IgD-negative memory B cell (primary cell): ENCODE measurements at regions not wholly inside any gene's neighbourhood (a gene's known extent, or its start where the extent isn't known, plus 50 kb on each side); places are given as distances from the start of the nearest gene placed in this dataset.
"Not testable (repeated sequence)": the region's sequence is repeated elsewhere in the genome, so short reads cannot be mapped to it uniquely, and the experiment has no call there.

Experiments
- H3K27ac Mint-ChIP-seq, 3 donors: one replicate each; pipeline ENCODE4 v1.8.0; 2020 to 2022; ENCODE audit warnings: mild to moderate bottlenecking in 3 of 3, mixed read lengths in 3 of 3, moderate library complexity in 1 of 3
- H3K27me3 Mint-ChIP-seq: one replicate; pipeline ENCODE4 v1.8.0; 2021; ENCODE audit warnings: mixed read lengths
- H3K36me3 Mint-ChIP-seq: one replicate; pipeline ENCODE4 v1.8.0; 2020; ENCODE audit warnings: mild to moderate bottlenecking, mixed read lengths
- H3K4me1 Mint-ChIP-seq, 3 donors: one replicate each; pipeline ENCODE4 v1.8.0; 2020 to 2022; ENCODE audit warnings: mixed read lengths in 3 of 3, mild to moderate bottlenecking in 1 of 3
- H3K4me3 Mint-ChIP-seq, 4 donors: one replicate each; pipeline ENCODE4 v1.8.0; 2020 to 2022; ENCODE audit warnings: mild to moderate bottlenecking in 4 of 4, mixed read lengths in 4 of 4, moderate library complexity in 3 of 4
- H3K9me3 Mint-ChIP-seq, 3 donors: one replicate each; pipeline ENCODE4 v1.8.0; 2020 to 2021; ENCODE audit warnings: mixed read lengths in 3 of 3, mild to moderate bottlenecking in 1 of 3

- no peak overlapping the region for H3K4me3 Mint-ChIP-seq
- H3K27ac Mint-ChIP-seq: no peak overlapping the region
- peaks cover 0 to 2% (median 2%) of the 10 kb centered on the region in 3 donors for H3K9me3 Mint-ChIP-seq
- no peaks in the 10 kb centered on the region for H3K27me3 Mint-ChIP-seq
- H3K4me1 Mint-ChIP-seq: peaks cover 0 to under 1% (median 0%) of the 10 kb centered on the region in 3 donors
- no peaks in the 10 kb centered on the region for H3K36me3 Mint-ChIP-seq
Measured at GRCh38 chr3:110362751-110363150, 708.9 kb upstream of the NECTIN3 start.

GRCh38 chr3:110367289-110367688 is 704.3 kb upstream of the NECTIN3 start:
- not testable (repeated sequence) for H3K36me3 Mint-ChIP-seq, H3K4me3 Mint-ChIP-seq, H3K4me1 Mint-ChIP-seq, H3K27ac Mint-ChIP-seq, H3K27me3 Mint-ChIP-seq, H3K9me3 Mint-ChIP-seq

DNA sequence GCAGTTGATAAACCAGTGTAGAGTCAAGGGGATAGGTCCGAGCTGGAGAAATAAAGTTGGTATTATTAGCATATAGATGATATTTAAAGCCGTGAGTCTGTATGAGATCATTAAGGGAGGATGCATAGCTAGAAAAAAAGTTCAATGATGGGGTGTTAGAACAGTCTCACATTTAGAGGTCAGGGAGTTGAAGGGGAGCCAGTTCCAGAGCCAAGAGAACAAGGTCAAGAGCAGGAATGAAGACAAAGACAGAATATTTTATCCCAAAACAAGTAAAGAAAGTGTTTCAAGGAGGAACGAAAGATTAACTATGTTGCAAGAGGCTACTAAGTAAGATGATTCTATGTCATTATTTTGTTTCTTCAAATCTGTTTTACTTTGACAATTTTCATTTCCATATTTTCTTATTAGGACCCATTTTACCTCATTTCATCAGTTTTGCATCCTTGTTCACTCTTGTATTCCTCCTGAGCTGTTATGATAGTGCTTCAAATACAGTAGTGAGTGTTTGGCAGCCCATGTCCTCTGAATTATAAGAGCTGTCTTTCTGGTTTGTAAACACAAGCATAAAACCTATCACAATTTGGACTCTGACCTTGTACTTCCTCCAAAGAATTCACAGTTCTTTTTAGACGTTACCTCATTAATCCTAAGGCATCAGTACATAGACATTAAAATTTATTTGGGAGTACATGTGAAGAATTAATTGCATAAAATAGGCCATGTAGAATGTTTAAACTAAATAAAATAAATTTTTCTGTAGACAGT is 695.7 kb upstream of the NECTIN3 start:
- Mint-ChIP-seq H3K27ac (no peak overlapping the region), H3K4me1 (no peaks in the 10 kb centered on the region), H3K9me3 (peaks cover 0 to 4% (median 0%) of the 10 kb centered on the region in 3 donors), H3K4me3 (no peak overlapping the region), H3K27me3 (no peaks in the 10 kb centered on the region), H3K36me3 (no peaks in the 10 kb centered on the region)

DNA sequence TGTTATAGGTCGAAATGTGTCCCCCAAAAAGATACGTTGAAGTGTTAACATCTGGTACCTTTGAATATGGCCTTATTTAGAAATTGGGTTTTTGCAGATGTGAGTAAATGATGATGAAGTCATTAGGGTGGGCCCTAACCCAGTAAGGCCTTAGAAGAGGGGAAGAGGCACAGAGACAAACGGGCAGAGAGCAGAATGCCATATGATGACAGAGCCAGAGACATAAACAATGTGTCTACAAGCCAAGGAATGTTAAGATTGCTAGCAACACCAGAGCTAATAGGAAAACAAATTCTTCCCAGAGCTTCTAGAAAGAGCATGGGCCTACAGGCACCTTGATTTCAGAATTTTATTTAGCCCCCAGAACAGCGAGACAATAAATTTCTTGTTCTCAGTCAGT is 693.1 kb upstream of the NECTIN3 start:
- no peaks in the 10 kb centered on the region for H3K36me3 Mint-ChIP-seq
- peaks cover 0 to 1% (median 0%) of the 10 kb centered on the region in 3 donors for H3K9me3 Mint-ChIP-seq
- no peak overlapping the region for H3K4me3 Mint-ChIP-seq
- H3K27me3 Mint-ChIP-seq: no peaks in the 10 kb centered on the region
- no peak overlapping the region for H3K27ac Mint-ChIP-seq
- no peaks in the 10 kb centered on the region for H3K4me1 Mint-ChIP-seq

DNA sequence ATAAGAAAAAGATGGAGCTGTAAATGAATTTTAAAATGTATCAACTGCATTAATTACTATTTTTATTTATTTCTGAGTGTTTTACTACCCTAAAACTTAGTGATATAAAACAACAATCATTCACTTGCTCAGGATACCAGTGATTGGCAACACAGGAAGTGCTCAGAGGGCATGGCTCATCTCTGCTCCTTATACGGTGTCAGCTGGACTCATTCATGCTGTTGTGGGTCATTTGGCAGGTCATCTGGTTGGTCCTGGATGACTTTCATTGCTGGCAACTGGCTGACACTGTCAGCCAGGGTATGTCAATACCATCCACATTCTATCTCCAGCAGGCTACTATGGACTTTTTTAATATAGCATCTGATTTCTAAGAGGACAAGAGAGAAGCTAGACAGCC is 689.6 kb upstream of the NECTIN3 start:
- no peaks in the 10 kb centered on the region for H3K4me1 Mint-ChIP-seq
- H3K9me3 Mint-ChIP-seq: peaks cover 0 to 2% (median 1%) of the 10 kb centered on the region in 3 donors
- no peak overlapping the region for H3K27ac Mint-ChIP-seq
- H3K36me3 Mint-ChIP-seq: no peaks in the 10 kb centered on the region
- H3K4me3 Mint-ChIP-seq: no peak overlapping the region
- H3K27me3 Mint-ChIP-seq: no peaks in the 10 kb centered on the region

GRCh38 chr3:110383356-110383755 is 688.3 kb upstream of the NECTIN3 start:
- Mint-ChIP-seq H3K4me3 (no peak overlapping the region), H3K27ac (no peak overlapping the region), H3K9me3 (peaks cover 0 to 2% (median 1%) of the 10 kb centered on the region in 3 donors), H3K27me3 (no peaks in the 10 kb centered on the region), H3K4me1 (no peaks in the 10 kb centered on the region), H3K36me3 (no peaks in the 10 kb centered on the region)

DNA sequence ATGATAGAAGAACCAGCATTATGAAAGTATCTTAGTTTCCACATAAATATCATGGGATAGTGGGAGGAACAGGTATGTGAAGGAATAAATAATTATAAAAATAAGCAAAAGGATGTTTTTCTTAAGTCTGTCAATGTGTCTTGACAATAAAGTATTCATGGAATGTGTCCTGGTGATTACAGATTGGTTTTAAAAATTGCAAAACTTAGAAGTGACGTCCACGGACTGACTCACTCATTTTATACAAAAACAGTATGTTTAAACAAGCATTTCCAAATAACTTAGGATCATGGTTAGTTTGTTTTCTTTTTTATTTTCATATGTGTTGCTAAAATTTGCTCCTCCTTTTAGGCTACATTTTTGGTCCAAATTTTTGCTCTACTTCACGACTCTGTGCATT is 687.0 kb upstream of the NECTIN3 start:
- H3K4me1 Mint-ChIP-seq: no peaks in the 10 kb centered on the region
- H3K27ac Mint-ChIP-seq: no peak overlapping the region

DNA sequence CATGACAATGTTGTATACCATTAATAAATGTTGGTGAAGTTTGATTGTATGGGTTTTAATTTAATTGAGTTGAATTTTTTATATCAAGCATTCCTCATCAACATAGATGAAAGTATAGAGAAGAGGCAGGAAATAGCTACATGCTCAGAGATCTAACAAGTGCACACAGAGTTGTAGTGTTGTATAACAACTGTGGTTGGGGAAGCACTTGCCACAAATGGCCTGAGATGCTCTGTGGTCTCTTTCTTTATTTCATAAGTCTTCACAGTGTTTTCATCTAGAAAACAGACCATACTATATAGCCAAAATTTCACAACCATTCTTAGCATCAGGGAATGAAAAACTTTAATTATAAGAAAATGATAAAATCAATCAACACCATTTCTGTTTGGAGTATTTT is 682.6 kb upstream of the NECTIN3 start:
- no peak overlapping the region for H3K4me3 Mint-ChIP-seq
- H3K9me3 Mint-ChIP-seq: peaks cover 0 to 2% (median 0%) of the 10 kb centered on the region in 3 donors
- no peak overlapping the region for H3K27ac Mint-ChIP-seq
- H3K36me3 Mint-ChIP-seq: no peaks in the 10 kb centered on the region
- no peaks in the 10 kb centered on the region for H3K27me3 Mint-ChIP-seq
- no peaks in the 10 kb centered on the region for H3K4me1 Mint-ChIP-seq

More for the DNA sequence above, 687.0 kb upstream of the NECTIN3 start:
- no peaks in the 10 kb centered on the region for H3K27me3 Mint-ChIP-seq
- peaks cover 0 to 2% (median 0%) of the 10 kb centered on the region in 3 donors for H3K9me3 Mint-ChIP-seq
- H3K36me3 Mint-ChIP-seq: no peaks in the 10 kb centered on the region
- H3K4me3 Mint-ChIP-seq: no peak overlapping the region

- Mint-ChIP-seq H3K9me3 (peaks cover 0 to 2% (median 0%) of the 10 kb centered on the region in 3 donors), H3K27ac (no peak overlapping the region), H3K36me3 (no peaks in the 10 kb centered on the region), H3K27me3 (no peaks in the 10 kb centered on the region), H3K4me3 (no peak overlapping the region), H3K4me1 (no peaks in the 10 kb centered on the region)
Measured at GRCh38 chr3:110390372-110390771, 681.2 kb upstream of the NECTIN3 start.

GRCh38 chr3:110391042-110391441 is 680.6 kb upstream of the NECTIN3 start:
- H3K9me3 Mint-ChIP-seq: peaks cover 0 to 2% (median 0%) of the 10 kb centered on the region in 3 donors
- no peak overlapping the region for H3K4me3 Mint-ChIP-seq
- no peaks in the 10 kb centered on the region for H3K4me1 Mint-ChIP-seq
- no peaks in the 10 kb centered on the region for H3K27me3 Mint-ChIP-seq
- no peak overlapping the region for H3K27ac Mint-ChIP-seq
- H3K36me3 Mint-ChIP-seq: no peaks in the 10 kb centered on the region

DNA sequence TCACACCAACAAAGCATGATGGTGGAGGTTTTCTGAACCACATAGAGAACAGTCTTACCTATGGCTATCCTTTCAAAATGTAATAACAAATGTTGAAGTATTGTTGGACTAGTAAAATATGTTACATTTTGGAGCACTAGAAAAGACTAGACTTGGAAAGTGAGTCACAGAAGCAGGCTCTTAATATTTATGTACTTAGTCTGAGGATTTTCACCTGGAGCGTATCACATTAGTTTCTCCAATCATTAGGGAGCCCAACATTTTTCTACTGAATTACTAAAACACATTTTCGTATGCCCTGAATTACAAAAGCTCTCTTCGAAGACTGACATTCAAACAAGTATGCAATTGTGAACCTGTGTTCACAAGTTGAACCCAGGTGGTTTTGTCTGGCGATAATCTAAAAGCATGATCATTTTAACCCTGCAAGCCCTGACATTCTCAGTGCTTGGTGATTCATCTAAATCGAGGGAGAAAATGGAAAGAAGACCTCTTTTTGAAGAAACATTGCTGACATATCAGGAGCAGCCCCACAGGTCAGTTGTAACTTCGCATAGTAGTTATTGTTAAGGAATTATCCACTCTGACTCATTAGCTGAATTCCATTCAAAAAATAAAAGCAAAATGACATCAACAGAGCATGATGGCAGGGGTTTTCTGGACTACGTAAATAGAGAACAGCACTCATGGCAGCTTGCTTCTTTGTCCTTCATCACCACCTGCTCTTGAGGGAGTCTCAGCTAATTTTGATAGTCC is 679.8 kb upstream of the NECTIN3 start:
- Mint-ChIP-seq H3K36me3 (no peaks in the 10 kb centered on the region), H3K4me1 (no peaks in the 10 kb centered on the region), H3K4me3 (no peak overlapping the region), H3K9me3 (no peaks in the 10 kb centered on the region), H3K27me3 (no peaks in the 10 kb centered on the region), H3K27ac (no peak overlapping the region)

GRCh38 chr3:110393941-110394340 is 677.7 kb upstream of the NECTIN3 start:
- H3K4me3 Mint-ChIP-seq: no peak overlapping the region
- peaks cover 0 to 2% (median 0%) of the 10 kb centered on the region in 3 donors for H3K9me3 Mint-ChIP-seq
- H3K4me1 Mint-ChIP-seq: no peaks in the 10 kb centered on the region
- H3K27me3 Mint-ChIP-seq: no peaks in the 10 kb centered on the region
- no peak overlapping the region for H3K27ac Mint-ChIP-seq
- H3K36me3 Mint-ChIP-seq: no peaks in the 10 kb centered on the region

GRCh38 chr3:110397115-110397514 is 674.5 kb upstream of the NECTIN3 start:
- Mint-ChIP-seq H3K4me1 (no peaks in the 10 kb centered on the region), H3K9me3 (peaks cover 2 to 14% (median 6%) of the 10 kb centered on the region in 3 donors), H3K4me3 (no peak overlapping the region), H3K27ac (no peak overlapping the region), H3K27me3 (no peaks in the 10 kb centered on the region), H3K36me3 (no peaks in the 10 kb centered on the region)

- H3K9me3 Mint-ChIP-seq: peaks cover 2 to 14% (median 6%) of the 10 kb centered on the region in 3 donors
- no peak overlapping the region for H3K4me3 Mint-ChIP-seq
- H3K36me3 Mint-ChIP-seq: no peaks in the 10 kb centered on the region
- H3K27ac Mint-ChIP-seq: no peak overlapping the region
- H3K4me1 Mint-ChIP-seq: no peaks in the 10 kb centered on the region
- no peaks in the 10 kb centered on the region for H3K27me3 Mint-ChIP-seq
Measured at GRCh38 chr3:110400315-110400714, 671.3 kb upstream of the NECTIN3 start.

GRCh38 chr3:110405830-110406585 is 665.6 kb upstream of the NECTIN3 start:
- no peak overlapping the region for H3K27ac Mint-ChIP-seq
- peaks cover 0 to 5% (median 2%) of the 10 kb centered on the region in 3 donors for H3K9me3 Mint-ChIP-seq
- H3K36me3 Mint-ChIP-seq: no peaks in the 10 kb centered on the region
- no peaks in the 10 kb centered on the region for H3K4me1 Mint-ChIP-seq
- H3K27me3 Mint-ChIP-seq: no peaks in the 10 kb centered on the region
- no peak overlapping the region for H3K4me3 Mint-ChIP-seq
